ENCODE measurements at regions not wholly inside any gene's neighbourhood (a gene's known extent, or its start where the extent isn't known, plus 50 kb on each side); places are given as distances from the start of the nearest gene placed in this dataset.

- DNase-seq (ENCODE audit: insufficient read length), result no peak
- TF ChIP-seq POLR2AphosphoS5 (IDR thresholded peaks at IDR 0.05; ENCODE audit: low read depth, low read length), result no peak
- TF ChIP-seq POLR2A (IDR thresholded peaks at IDR 0.05; ENCODE audit: low read depth, low read length), result no peak
- no peak for TF ChIP-seq TAF1 (IDR thresholded peaks at IDR 0.05; ENCODE audit: borderline replicate concordance, low read depth, low read length)
- no peak for FAIRE-seq
Observed at GRCh38 chr11:39205236-39205995, 2254.0 kb downstream of the LRRC4C start.

- no peak for FAIRE-seq
- TF ChIP-seq TAF1 (IDR thresholded peaks at IDR 0.05; ENCODE audit: borderline replicate concordance, low read depth, low read length) (no peak), POLR2AphosphoS5 (IDR thresholded peaks at IDR 0.05; ENCODE audit: low read depth, low read length) (no peak), POLR2A (IDR thresholded peaks at IDR 0.05; ENCODE audit: low read depth, low read length) (no peak)
- DNase-seq (ENCODE audit: insufficient read length), result no peak
Observed at GRCh38 chr11:39192671-39193070, 2266.8 kb downstream of the LRRC4C start.

- TF ChIP-seq POLR2A (IDR thresholded peaks at IDR 0.05; ENCODE audit: low read depth, low read length), result no peak
- FAIRE-seq (no peak), DNase-seq (ENCODE audit: insufficient read length) (no peak)
Observed at GRCh38 chr11:39190751-39191150, 2268.7 kb downstream of the LRRC4C start.

- no peak for DNase-seq (ENCODE audit: insufficient read length)
- TF ChIP-seq POLR2A (IDR thresholded peaks at IDR 0.05; ENCODE audit: low read depth, low read length), result no peak
- TF ChIP-seq POLR2AphosphoS5 (IDR thresholded peaks at IDR 0.05; ENCODE audit: low read depth, low read length), result no peak
- TF ChIP-seq TAF1 (IDR thresholded peaks at IDR 0.05; ENCODE audit: borderline replicate concordance, low read depth, low read length), result no peak
- no peak for FAIRE-seq
Observed at GRCh38 chr11:39177678-39178077, 2281.8 kb downstream of the LRRC4C start.

- FAIRE-seq, result no peak
- TF ChIP-seq POLR2AphosphoS5 (IDR thresholded peaks at IDR 0.05; ENCODE audit: low read depth, low read length) (no peak), POLR2A (IDR thresholded peaks at IDR 0.05; ENCODE audit: low read depth, low read length) (no peak), TAF1 (IDR thresholded peaks at IDR 0.05; ENCODE audit: borderline replicate concordance, low read depth, low read length) (no peak)
- no peak for DNase-seq (ENCODE audit: insufficient read length)
Observed at GRCh38 chr11:39174965-39175364, 2284.5 kb downstream of the LRRC4C start.

GRCh38 chr11:39174196-39174595, 2285.3 kb downstream of the LRRC4C start:
- FAIRE-seq (no peak), DNase-seq (ENCODE audit: insufficient read length) (no peak)
- TF ChIP-seq POLR2A (IDR thresholded peaks at IDR 0.05; ENCODE audit: low read depth, low read length) (no peak), TAF1 (IDR thresholded peaks at IDR 0.05; ENCODE audit: borderline replicate concordance, low read depth, low read length) (no peak), POLR2AphosphoS5 (IDR thresholded peaks at IDR 0.05; ENCODE audit: low read depth, low read length) (no peak)

- DNase-seq (ENCODE audit: insufficient read length) (no peak), FAIRE-seq (no peak)
- TF ChIP-seq POLR2AphosphoS5 (IDR thresholded peaks at IDR 0.05; ENCODE audit: low read depth, low read length) (no peak), TAF1 (IDR thresholded peaks at IDR 0.05; ENCODE audit: borderline replicate concordance, low read depth, low read length) (no peak), POLR2A (IDR thresholded peaks at IDR 0.05; ENCODE audit: low read depth, low read length) (no peak)
Observed at GRCh38 chr11:39165021-39165420, 2294.4 kb downstream of the LRRC4C start.

- no peak for DNase-seq (ENCODE audit: insufficient read length)
- TF ChIP-seq POLR2A (IDR thresholded peaks at IDR 0.05; ENCODE audit: low read depth, low read length) (no peak), TAF1 (IDR thresholded peaks at IDR 0.05; ENCODE audit: borderline replicate concordance, low read depth, low read length) (no peak), POLR2AphosphoS5 (IDR thresholded peaks at IDR 0.05; ENCODE audit: low read depth, low read length) (no peak)
- FAIRE-seq, result no peak
Observed at GRCh38 chr11:39149214-39149613, 2310.2 kb downstream of the LRRC4C start.

GRCh38 chr11:39145346-39145745, 2314.1 kb downstream of the LRRC4C start:
- TF ChIP-seq POLR2AphosphoS5 (IDR thresholded peaks at IDR 0.05; ENCODE audit: low read depth, low read length) (no peak), TAF1 (IDR thresholded peaks at IDR 0.05; ENCODE audit: borderline replicate concordance, low read depth, low read length) (no peak), POLR2A (IDR thresholded peaks at IDR 0.05; ENCODE audit: low read depth, low read length) (no peak)
- FAIRE-seq (no peak), DNase-seq (ENCODE audit: insufficient read length) (no peak)

GRCh38 chr11:39144351-39145130, 2314.9 kb downstream of the LRRC4C start:
- FAIRE-seq, result no peak
- DNase-seq (ENCODE audit: insufficient read length), result no peak
- TF ChIP-seq POLR2AphosphoS5 (IDR thresholded peaks at IDR 0.05; ENCODE audit: low read depth, low read length) (no peak), TAF1 (IDR thresholded peaks at IDR 0.05; ENCODE audit: borderline replicate concordance, low read depth, low read length) (no peak), POLR2A (IDR thresholded peaks at IDR 0.05; ENCODE audit: low read depth, low read length) (no peak)

- DNase-seq (ENCODE audit: insufficient read length) (no peak), FAIRE-seq (no peak)
- TF ChIP-seq POLR2A (IDR thresholded peaks at IDR 0.05; ENCODE audit: low read depth, low read length) (no peak), POLR2AphosphoS5 (IDR thresholded peaks at IDR 0.05; ENCODE audit: low read depth, low read length) (no peak), TAF1 (IDR thresholded peaks at IDR 0.05; ENCODE audit: borderline replicate concordance, low read depth, low read length) (no peak)
Observed at GRCh38 chr11:39139581-39139980, 2319.9 kb downstream of the LRRC4C start.

GRCh38 chr11:39120890-39121289, 2338.6 kb downstream of the LRRC4C start:
- no peak for DNase-seq (ENCODE audit: insufficient read length)
- FAIRE-seq, result no peak
- TF ChIP-seq TAF1 (IDR thresholded peaks at IDR 0.05; ENCODE audit: borderline replicate concordance, low read depth, low read length) (no peak), POLR2AphosphoS5 (IDR thresholded peaks at IDR 0.05; ENCODE audit: low read depth, low read length) (no peak), POLR2A (IDR thresholded peaks at IDR 0.05; ENCODE audit: low read depth, low read length) (no peak)
